K562 (cell line): ENCODE measurements at regions not wholly inside any gene's neighbourhood (a gene's known extent, or its start where the extent isn't known, plus 50 kb on each side); places are given as distances from the start of the nearest gene placed in this dataset.

Experiments
- FOSL1 ChIP-seq: fragments of 200-800 bp; sonication (Bioruptor generic); conservative IDR thresholded peaks from 2 replicates; pipeline ENCODE4 v1.6.1; 2016; ENCODE audit warnings: missing genetic modification characterization, missing compliant biosample characterization
- FOXJ2 ChIP-seq: fragments of 200-800 bp; sonication (Bioruptor generic); IDR thresholded peaks from 2 replicates; pipeline ENCODE4 v1.6.1; 2016; ENCODE audit warnings: missing genetic modification characterization, missing compliant biosample characterization
- GATAD2A ChIP-seq: fragments of 450-650 bp; IDR thresholded peaks from 2 replicates; pipeline ENCODE4 v1.6.1; 2017
- HDAC6 ChIP-seq: IDR thresholded peaks from 2 replicates; pipeline ENCODE4 v1.6.1; 2012; ENCODE audit warnings: low read depth, mild to moderate bottlenecking, control low read depth, inconsistent platforms, low read length, moderate library complexity
- MAZ ChIP-seq, 2 experiments: fragments of 450-650 bp in 1 of 2; sonication (generic) in 1 of 2; formaldehyde crosslinking; IDR thresholded peaks in 1 of 2; conservative IDR thresholded peaks in 1 of 2; 2 replicates each; pipeline versions ENCODE4 v1.4.0 to v1.5.0; 2020; ENCODE audit warnings: mild to moderate bottlenecking in 1 of 2, missing genetic modification reagents in 1 of 2
- RBM17 ChIP-seq: fragments of 200-400 bp; formaldehyde crosslinking; IDR thresholded peaks from 2 replicates; pipeline ENCODE4 v1.6.1; 2017; ENCODE audit warnings: low read depth, mild to moderate bottlenecking, low read length, borderline replicate concordance
- RFX5 ChIP-seq: IDR thresholded peaks from 2 replicates; pipeline ENCODE4 v1.6.1; 2011; ENCODE audit warnings: low read depth, mild to moderate bottlenecking, improper control_type of control experiment, low read length
- SMARCA5 ChIP-seq: fragments of 450-650 bp; IDR thresholded peaks from 2 replicates; pipeline ENCODE4 v1.6.1; 2016
- ZNF23 ChIP-seq: fragments of 250-450 bp; sonication (Bioruptor Pico); IDR thresholded peaks from 2 replicates; pipeline ENCODE4 v1.4.0; 2020; ENCODE audit warnings: mild to moderate bottlenecking
- TF ChIP-seq, protein P1 (sequence below): fragments of 450-650 bp; IDR thresholded peaks from 2 replicates; pipeline ENCODE4 v1.6.1; 2018; ENCODE audit not compliant: partially characterized antibody
- TF ChIP-seq, protein P2 (sequence below), 2 experiments: fragments of 450-650 bp; conservative IDR thresholded peaks; 2 replicates each; pipeline ENCODE4 v1.6.1; 2017; ENCODE audit warnings: mild to moderate bottlenecking in 2 of 2, moderate library complexity in 2 of 2
- TF ChIP-seq, protein P3 (sequence below): sonication (generic); formaldehyde crosslinking; IDR thresholded peaks from 2 replicates; pipeline ENCODE4 v1.8.0; 2022; ENCODE audit warnings: mild to moderate bottlenecking, missing genetic modification reagents
- TF ChIP-seq, protein P4 (sequence below): sonication (generic); formaldehyde crosslinking; IDR thresholded peaks from 2 replicates; pipeline ENCODE4 v1.8.0; 2022; ENCODE audit warnings: missing genetic modification reagents, mild to moderate bottlenecking, moderate library complexity, borderline replicate concordance
- TF ChIP-seq, protein P5 (sequence below), 2 experiments: fragments of 450-650 bp in 1 of 2; sonication (generic) in 1 of 2; formaldehyde crosslinking; conservative IDR thresholded peaks; 2 replicates each; pipeline versions ENCODE4 v1.4.0 to v1.8.1; 2020 to 2022; ENCODE audit warnings: mild to moderate bottlenecking in 1 of 2, missing genetic modification reagents in 1 of 2
- TF ChIP-seq, protein P6 (sequence below): sonication (generic); formaldehyde crosslinking; IDR thresholded peaks from 2 replicates; pipeline ENCODE4 v1.8.0; 2022; ENCODE audit warnings: mild to moderate bottlenecking, missing genetic modification reagents

DNA sequence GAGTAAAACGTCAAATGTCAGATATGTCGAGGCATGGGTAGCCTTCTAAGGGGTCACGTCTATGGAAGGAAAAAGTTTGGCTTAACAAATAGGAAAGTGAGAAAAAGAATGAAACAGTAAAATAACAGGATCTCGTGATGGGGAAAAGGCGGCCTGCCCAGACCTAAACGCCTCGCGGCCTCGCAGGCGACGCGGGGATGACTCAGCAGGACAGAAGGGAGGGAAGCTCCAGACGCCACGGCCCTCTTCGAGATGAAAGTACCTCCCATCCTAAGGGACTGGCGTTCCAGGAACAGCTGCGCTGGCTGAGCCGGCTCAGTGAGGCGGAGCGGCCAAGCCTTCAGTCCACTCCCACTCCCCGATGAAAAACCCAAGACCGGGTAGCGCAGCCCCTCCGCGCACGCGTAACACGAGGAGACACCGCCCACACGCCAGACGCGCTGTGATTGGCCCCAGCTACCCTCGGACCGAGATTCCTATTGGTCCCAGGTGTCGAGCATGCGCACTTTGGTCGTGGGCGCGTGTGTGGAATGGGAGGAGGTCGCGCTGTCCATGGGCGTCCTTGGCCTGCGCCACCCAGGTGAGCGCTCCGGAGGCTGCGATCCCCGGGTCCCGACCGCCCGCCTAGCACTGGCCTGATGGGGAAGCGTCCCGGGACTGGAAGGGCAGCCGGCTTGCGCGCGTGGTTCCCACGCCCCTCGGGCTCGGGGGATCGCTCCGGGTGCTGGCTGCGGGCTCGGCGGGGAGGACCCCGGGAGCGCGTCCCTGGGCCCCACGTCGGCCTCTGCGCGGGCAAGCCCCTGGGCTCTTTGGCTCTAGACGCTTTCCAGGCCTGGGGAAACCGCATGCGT lies 588.5 kb downstream of the MTRR start (continued):
- TF ChIP-seq, protein P1, sequence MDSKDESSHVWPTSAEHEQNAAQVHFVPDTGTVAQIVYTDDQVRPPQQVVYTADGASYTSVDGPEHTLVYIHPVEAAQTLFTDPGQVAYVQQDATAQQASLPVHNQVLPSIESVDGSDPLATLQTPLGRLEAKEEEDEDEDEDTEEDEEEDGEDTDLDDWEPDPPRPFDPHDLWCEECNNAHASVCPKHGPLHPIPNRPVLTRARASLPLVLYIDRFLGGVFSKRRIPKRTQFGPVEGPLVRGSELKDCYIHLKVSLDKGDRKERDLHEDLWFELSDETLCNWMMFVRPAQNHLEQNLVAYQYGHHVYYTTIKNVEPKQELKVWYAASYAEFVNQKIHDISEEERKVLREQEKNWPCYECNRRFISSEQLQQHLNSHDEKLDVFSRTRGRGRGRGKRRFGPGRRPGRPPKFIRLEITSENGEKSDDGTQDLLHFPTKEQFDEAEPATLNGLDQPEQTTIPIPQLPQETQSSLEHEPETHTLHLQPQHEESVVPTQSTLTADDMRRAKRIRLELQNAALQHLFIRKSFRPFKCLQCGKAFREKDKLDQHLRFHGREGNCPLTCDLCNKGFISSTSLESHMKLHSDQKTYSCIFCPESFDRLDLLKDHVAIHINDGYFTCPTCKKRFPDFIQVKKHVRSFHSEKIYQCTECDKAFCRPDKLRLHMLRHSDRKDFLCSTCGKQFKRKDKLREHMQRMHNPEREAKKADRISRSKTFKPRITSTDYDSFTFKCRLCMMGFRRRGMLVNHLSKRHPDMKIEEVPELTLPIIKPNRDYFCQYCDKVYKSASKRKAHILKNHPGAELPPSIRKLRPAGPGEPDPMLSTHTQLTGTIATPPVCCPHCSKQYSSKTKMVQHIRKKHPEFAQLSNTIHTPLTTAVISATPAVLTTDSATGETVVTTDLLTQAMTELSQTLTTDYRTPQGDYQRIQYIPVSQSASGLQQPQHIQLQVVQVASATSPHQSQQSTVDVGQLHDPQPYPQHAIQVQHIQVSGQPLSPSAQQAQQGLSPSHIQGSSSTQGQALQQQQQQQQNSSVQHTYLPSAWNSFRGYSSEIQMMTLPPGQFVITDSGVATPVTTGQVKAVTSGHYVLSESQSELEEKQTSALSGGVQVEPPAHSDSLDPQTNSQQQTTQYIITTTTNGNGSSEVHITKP = peak; percentile 5
- TF ChIP-seq, protein P2, sequence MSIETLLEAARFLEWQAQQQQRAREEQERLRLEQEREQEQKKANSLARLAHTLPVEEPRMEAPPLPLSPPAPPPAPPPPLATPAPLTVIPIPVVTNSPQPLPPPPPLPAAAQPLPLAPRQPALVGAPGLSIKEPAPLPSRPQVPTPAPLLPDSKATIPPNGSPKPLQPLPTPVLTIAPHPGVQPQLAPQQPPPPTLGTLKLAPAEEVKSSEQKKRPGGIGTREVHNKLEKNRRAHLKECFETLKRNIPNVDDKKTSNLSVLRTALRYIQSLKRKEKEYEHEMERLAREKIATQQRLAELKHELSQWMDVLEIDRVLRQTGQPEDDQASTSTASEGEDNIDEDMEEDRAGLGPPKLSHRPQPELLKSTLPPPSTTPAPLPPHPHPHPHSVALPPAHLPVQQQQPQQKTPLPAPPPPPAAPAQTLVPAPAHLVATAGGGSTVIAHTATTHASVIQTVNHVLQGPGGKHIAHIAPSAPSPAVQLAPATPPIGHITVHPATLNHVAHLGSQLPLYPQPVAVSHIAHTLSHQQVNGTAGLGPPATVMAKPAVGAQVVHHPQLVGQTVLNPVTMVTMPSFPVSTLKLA (conservative IDR thresholded peaks at IDR 0.05) = peak; percentile 90 to 93
- no peak for TF ChIP-seq RFX5
- no peak for TF ChIP-seq HDAC6
- no peak for TF ChIP-seq RBM17
- 0 out of 2 replicates have a peak, but pooled peaks have one; percentile 33 for TF ChIP-seq GATAD2A
- TF ChIP-seq FOXJ2 (tag) = no peak
- TF ChIP-seq, protein P3, sequence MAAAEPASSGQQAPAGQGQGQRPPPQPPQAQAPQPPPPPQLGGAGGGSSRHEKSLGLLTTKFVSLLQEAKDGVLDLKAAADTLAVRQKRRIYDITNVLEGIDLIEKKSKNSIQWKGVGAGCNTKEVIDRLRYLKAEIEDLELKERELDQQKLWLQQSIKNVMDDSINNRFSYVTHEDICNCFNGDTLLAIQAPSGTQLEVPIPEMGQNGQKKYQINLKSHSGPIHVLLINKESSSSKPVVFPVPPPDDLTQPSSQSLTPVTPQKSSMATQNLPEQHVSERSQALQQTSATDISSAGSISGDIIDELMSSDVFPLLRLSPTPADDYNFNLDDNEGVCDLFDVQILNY (CRISPR knock-in tag) = no peak
- TF ChIP-seq, protein P4, sequence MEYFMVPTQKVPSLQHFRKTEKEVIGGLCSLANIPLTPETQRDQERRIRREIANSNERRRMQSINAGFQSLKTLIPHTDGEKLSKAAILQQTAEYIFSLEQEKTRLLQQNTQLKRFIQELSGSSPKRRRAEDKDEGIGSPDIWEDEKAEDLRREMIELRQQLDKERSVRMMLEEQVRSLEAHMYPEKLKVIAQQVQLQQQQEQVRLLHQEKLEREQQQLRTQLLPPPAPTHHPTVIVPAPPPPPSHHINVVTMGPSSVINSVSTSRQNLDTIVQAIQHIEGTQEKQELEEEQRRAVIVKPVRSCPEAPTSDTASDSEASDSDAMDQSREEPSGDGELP (CRISPR knock-in tag) = peak; percentile 98
- peak; percentile 32 to 56; a peak in 3 of 4 replicates for TF ChIP-seq MAZ (CRISPR knock-in tag; conservative IDR thresholded peaks at IDR 0.05 in 1 of 2, IDR thresholded peaks at IDR 0.05 in 1 of 2)
- TF ChIP-seq ZNF23 = no peak
- TF ChIP-seq, protein P5, sequence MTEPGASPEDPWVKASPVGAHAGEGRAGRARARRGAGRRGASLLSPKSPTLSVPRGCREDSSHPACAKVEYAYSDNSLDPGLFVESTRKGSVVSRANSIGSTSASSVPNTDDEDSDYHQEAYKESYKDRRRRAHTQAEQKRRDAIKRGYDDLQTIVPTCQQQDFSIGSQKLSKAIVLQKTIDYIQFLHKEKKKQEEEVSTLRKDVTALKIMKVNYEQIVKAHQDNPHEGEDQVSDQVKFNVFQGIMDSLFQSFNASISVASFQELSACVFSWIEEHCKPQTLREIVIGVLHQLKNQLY (CRISPR knock-in tag; conservative IDR thresholded peaks at IDR 0.05) = 0 out of 4 replicates have a peak, but pooled peaks of 1 of the 2 experiments have one; percentile 23
- TF ChIP-seq, protein P6, sequence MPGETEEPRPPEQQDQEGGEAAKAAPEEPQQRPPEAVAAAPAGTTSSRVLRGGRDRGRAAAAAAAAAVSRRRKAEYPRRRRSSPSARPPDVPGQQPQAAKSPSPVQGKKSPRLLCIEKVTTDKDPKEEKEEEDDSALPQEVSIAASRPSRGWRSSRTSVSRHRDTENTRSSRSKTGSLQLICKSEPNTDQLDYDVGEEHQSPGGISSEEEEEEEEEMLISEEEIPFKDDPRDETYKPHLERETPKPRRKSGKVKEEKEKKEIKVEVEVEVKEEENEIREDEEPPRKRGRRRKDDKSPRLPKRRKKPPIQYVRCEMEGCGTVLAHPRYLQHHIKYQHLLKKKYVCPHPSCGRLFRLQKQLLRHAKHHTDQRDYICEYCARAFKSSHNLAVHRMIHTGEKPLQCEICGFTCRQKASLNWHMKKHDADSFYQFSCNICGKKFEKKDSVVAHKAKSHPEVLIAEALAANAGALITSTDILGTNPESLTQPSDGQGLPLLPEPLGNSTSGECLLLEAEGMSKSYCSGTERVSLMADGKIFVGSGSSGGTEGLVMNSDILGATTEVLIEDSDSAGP (CRISPR knock-in tag) = no peak
- TF ChIP-seq FOSL1 (tag) = peak; percentile 82
- TF ChIP-seq SMARCA5 = no peak
